Neutrophil (primary cell): ENCODE measurements at regions not wholly inside any gene's neighbourhood (a gene's known extent, or its start where the extent isn't known, plus 50 kb on each side); places are given as distances from the start of the nearest gene placed in this dataset.

ENCODE experiments used
- H3K27ac ChIP-seq: fragments of 200-600 bp; sonication (generic); 2 replicates; pipeline ENCODE4 v1.5.1; 2016; ENCODE audit warnings: mild to moderate bottlenecking, moderate library complexity
- H3K27me3 ChIP-seq: fragments of 200-600 bp; sonication (generic); 2 replicates; pipeline ENCODE4 v1.6.0; 2016; ENCODE audit warnings: mild to moderate bottlenecking
- H3K36me3 ChIP-seq: fragments of 200-600 bp; sonication (generic); 2 replicates; pipeline ENCODE4 v1.5.1; 2017
- H3K4me1 ChIP-seq, 2 experiments: fragments of 200-600 bp in 1 of 2; sonication (generic) in 1 of 2; 1 replicate in 1 of 2; 2 replicates in 1 of 2; pipeline versions ENCODE4 v1.5.1 to v1.6.1; 2013 to 2016; ENCODE audit warnings: low read depth in 1 of 2, low read length in 1 of 2, mild to moderate bottlenecking in 1 of 2, moderate library complexity in 1 of 2; ENCODE audit not compliant: control insufficient read depth in 1 of 2, insufficient read depth in 1 of 2
- H3K4me3 ChIP-seq, 2 experiments: fragments of 200-600 bp in 1 of 2; sonication (generic) in 1 of 2; 1 replicate in 1 of 2; 2 replicates in 1 of 2; pipeline ENCODE4 v1.5.1; 2013 to 2016; ENCODE audit warnings: low read depth in 1 of 2, low read length in 1 of 2, mild to moderate bottlenecking in 1 of 2, moderate library complexity in 1 of 2
- H3K9me3 ChIP-seq: fragments of 200-600 bp; sonication (generic); 2 replicates; pipeline ENCODE4 v1.5.1; 2016
- CTCF ChIP-seq: fragments of 200-600 bp; sonication (generic); IDR thresholded peaks from 2 replicates; pipeline ENCODE4 v1.5.1; 2016; ENCODE audit warnings: antibody characterized with exemption

GRCh38 chr6:159099276-159099675, 54.5 kb upstream of the TAGAP start:
- Histone ChIP-seq H3K4me1 (peaks cover 34 to 43% of the 10 kb centered on the region in 2 experiments), H3K36me3 (no peaks in the 10 kb centered on the region), H3K9me3 (no peaks in the 10 kb centered on the region), H3K27me3 (no peaks in the 10 kb centered on the region), H3K27ac (peak overlapping the region; percentile 90), H3K4me3 (peak overlapping the region in 1 of 2 experiments; percentile 37)
- no peak for TF ChIP-seq CTCF

- Histone ChIP-seq H3K4me1 (peaks cover 34 to 43% of the 10 kb centered on the region in 2 experiments), H3K27ac (peak overlapping the region; percentile 90), H3K4me3 (peak overlapping the region in 1 of 2 experiments; percentile 37)
Observed at GRCh38 chr6:159098636-159099106, 53.9 kb upstream of the TAGAP start.

GRCh38 chr6:159097256-159097655, 52.5 kb upstream of the TAGAP start:
- H3K4me3 ChIP-seq = no peak overlapping the region
- TF ChIP-seq CTCF = no peak
- H3K27me3 ChIP-seq = no peaks in the 10 kb centered on the region
- no peaks in the 10 kb centered on the region for H3K9me3 ChIP-seq
- H3K4me1 ChIP-seq = peaks cover 45 to 51% of the 10 kb centered on the region in 2 experiments
- H3K36me3 ChIP-seq = no peaks in the 10 kb centered on the region
- H3K27ac ChIP-seq = no peak overlapping the region

More at GRCh38 chr6:159098636-159099106, 53.9 kb upstream of the TAGAP start:
- Histone ChIP-seq H3K36me3 (no peaks in the 10 kb centered on the region), H3K9me3 (no peaks in the 10 kb centered on the region), H3K27me3 (no peaks in the 10 kb centered on the region)
- no peak for TF ChIP-seq CTCF

GRCh38 chr6:159095616-159096015, 50.8 kb upstream of the TAGAP start:
- Histone ChIP-seq H3K4me1 (peaks cover 62 to 67% of the 10 kb centered on the region in 2 experiments), H3K27ac (no peak overlapping the region), H3K27me3 (no peaks in the 10 kb centered on the region)

GRCh38 chr6:159094444-159095252, 49.9 kb upstream of the TAGAP start:
- Histone ChIP-seq H3K9me3 (no peaks in the 10 kb centered on the region), H3K4me3 (no peak overlapping the region), H3K27ac (peak overlapping the region; percentile 17), H3K36me3 (no peaks in the 10 kb centered on the region), H3K4me1 (peaks cover 68 to 72% of the 10 kb centered on the region in 2 experiments), H3K27me3 (no peaks in the 10 kb centered on the region)
- TF ChIP-seq CTCF = no peak

More at GRCh38 chr6:159095616-159096015, 50.8 kb upstream of the TAGAP start:
- Histone ChIP-seq H3K4me3 (no peak overlapping the region), H3K36me3 (no peaks in the 10 kb centered on the region), H3K9me3 (no peaks in the 10 kb centered on the region)
- no peak for TF ChIP-seq CTCF
